MM.1S (cell line): ENCODE measurements at regions not wholly inside any gene's neighbourhood (a gene's known extent, or its start where the extent isn't known, plus 50 kb on each side); places are given as distances from the start of the nearest gene placed in this dataset.

Source experiments
- CTCF ChIP-seq: fragments of 300-600 bp; sonication (generic); IDR thresholded peaks from 2 replicates; pipeline ENCODE4 v1.5.1; 2016; ENCODE audit warnings: antibody characterized with exemption, low read length, mixed read lengths
- EZH2 ChIP-seq: fragments of 300-600 bp; sonication (generic); optimal IDR thresholded peaks from 2 replicates; pipeline ENCODE3; 2017; ENCODE audit warnings: low read depth, mild to moderate bottlenecking, antibody characterized with exemption, low read length, mixed read lengths

- TF ChIP-seq EZH2 = no peak
- peak; percentile 16; the same call in 1 of the 2 replicates for TF ChIP-seq CTCF
Observed at GRCh38 chr11:82246926-82247325, 486.7 kb downstream of the FAM181B start.
